Keratinocyte (primary cell): ENCODE measurements at regions not wholly inside any gene's neighbourhood (a gene's known extent, or its start where the extent isn't known, plus 50 kb on each side); places are given as distances from the start of the nearest gene placed in this dataset.

Experiments used
- EZH2 ChIP-seq: IDR thresholded peaks from one replicate; pipeline ENCODE4 v1.6.1; 2012; ENCODE audit warnings: inconsistent platforms, mild to moderate bottlenecking, low read length, moderate library complexity
- TF ChIP-seq, protein P1 (sequence below), 3 experiments: IDR thresholded peaks in 1 of 3; conservative IDR thresholded peaks in 1 of 3; optimal IDR thresholded peaks in 1 of 3; 2 replicates in 2 of 3; 3 replicates in 1 of 3; pipeline versions ENCODE3 to v1.5.1; 2011; ENCODE audit warnings: low read length in 3 of 3, mild to moderate bottlenecking in 3 of 3, moderate library complexity in 2 of 3, control low read depth in 1 of 3, inconsistent platforms in 1 of 3; ENCODE audit not compliant: insufficient read depth in 2 of 3; ENCODE audit errors: extremely low read depth in 1 of 3

DNA sequence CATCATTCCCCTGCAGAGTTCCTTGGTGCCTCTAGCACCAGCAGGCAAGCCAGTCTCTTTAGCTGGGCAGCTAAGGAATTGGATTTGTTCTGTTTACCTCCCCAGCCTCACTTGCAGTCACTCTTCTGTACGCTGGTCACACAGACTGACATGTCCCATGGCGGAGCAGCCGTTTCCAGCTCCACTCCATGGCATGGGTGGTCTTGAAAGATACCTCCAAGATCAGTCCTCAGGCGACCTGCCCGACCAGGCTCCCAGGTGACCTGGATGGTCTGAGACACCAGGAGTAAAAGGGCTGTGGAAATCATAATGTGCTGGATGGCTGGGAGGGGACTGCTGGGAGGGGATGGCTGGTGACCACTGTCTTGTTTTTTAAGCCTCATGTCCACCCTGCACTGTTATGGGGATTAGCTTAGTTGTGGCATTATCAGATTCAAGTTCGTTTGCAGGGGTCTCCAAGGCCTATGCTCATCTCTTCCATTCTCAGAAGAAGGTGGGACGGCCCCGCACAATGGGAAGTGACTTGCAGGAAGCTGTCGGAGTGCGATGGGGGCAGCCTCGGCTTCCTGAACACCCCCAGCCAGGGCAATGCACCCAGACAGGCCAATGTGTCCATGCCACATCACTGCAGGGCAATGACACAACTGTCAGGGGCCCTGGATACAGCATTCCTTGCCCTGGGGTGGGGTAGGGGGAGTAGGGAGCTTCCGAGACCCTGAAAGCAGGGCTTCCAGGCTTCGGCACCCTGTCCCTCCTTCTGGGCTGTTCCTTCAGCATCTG, 156.1 kb upstream of the MYCN start:
- TF ChIP-seq, protein P1, sequence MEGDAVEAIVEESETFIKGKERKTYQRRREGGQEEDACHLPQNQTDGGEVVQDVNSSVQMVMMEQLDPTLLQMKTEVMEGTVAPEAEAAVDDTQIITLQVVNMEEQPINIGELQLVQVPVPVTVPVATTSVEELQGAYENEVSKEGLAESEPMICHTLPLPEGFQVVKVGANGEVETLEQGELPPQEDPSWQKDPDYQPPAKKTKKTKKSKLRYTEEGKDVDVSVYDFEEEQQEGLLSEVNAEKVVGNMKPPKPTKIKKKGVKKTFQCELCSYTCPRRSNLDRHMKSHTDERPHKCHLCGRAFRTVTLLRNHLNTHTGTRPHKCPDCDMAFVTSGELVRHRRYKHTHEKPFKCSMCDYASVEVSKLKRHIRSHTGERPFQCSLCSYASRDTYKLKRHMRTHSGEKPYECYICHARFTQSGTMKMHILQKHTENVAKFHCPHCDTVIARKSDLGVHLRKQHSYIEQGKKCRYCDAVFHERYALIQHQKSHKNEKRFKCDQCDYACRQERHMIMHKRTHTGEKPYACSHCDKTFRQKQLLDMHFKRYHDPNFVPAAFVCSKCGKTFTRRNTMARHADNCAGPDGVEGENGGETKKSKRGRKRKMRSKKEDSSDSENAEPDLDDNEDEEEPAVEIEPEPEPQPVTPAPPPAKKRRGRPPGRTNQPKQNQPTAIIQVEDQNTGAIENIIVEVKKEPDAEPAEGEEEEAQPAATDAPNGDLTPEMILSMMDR (optimal IDR thresholded peaks at IDR 0.05 in 1 of 3, IDR thresholded peaks at IDR 0.05 in 1 of 3, conservative IDR thresholded peaks at IDR 0.05 in 1 of 3; ENCODE audit: extremely low read depth in 1 of 3, insufficient read depth in 2 of 3, low read length in 3 of 3): no peak
- TF ChIP-seq EZH2: no peak
